Left lobe of liver (tissue), 2 donors: ENCODE measurements at regions not wholly inside any gene's neighbourhood (a gene's known extent, or its start where the extent isn't known, plus 50 kb on each side); places are given as distances from the start of the nearest gene placed in this dataset.
"Not testable (repeated sequence)": the region's sequence is repeated elsewhere in the genome, so short reads cannot be mapped to it uniquely, and the experiment has no call there.

Source experiments
- ATAC-seq: fragments of 200-7000 bp; cut with Tn5 transposase; one replicate; pipeline ENCODE4 v1.9.1; 2020; ENCODE audit warnings: mild to moderate bottlenecking, moderate library complexity
- DNase-seq: peaks from one replicate; pipeline ENCODE4 v3.0.0-alpha.2; 2020; ENCODE audit warnings: low spot score
- donor health status: DM: no; HTN: no; CAD: no; lungs with moderate emphysema.
- donor health status: DM: no; HTN: yes; CAD: no.

- DNase-seq (no peak), ATAC-seq (no peak)
These were observed 92.4 kb upstream of the B3GAT2 start for GRCh38 chr6:71049198-71049770.

- DNase-seq (no peak), ATAC-seq (no peak)
These were observed 96.6 kb upstream of the B3GAT2 start for GRCh38 chr6:71053475-71053874.

- ATAC-seq (no peak), DNase-seq (no peak)
These were observed 99.8 kb upstream of the B3GAT2 start for GRCh38 chr6:71056656-71057055.

GRCh38 chr6:71066153-71066552, 109.3 kb upstream of the B3GAT2 start:
- no peak for DNase-seq
- no peak for ATAC-seq

- ATAC-seq (no peak), DNase-seq (no peak)
These were observed 111.0 kb upstream of the B3GAT2 start for GRCh38 chr6:71067816-71068215.

GRCh38 chr6:71072508-71072907, 115.6 kb upstream of the B3GAT2 start:
- DNase-seq: no peak
- no peak for ATAC-seq

GRCh38 chr6:71077655-71078054, 120.8 kb upstream of the B3GAT2 start:
- ATAC-seq: no peak
- DNase-seq: no peak

GRCh38 chr6:71079677-71080076, 122.8 kb upstream of the B3GAT2 start:
- no peak for ATAC-seq

GRCh38 chr6:71080133-71080532, 123.3 kb upstream of the B3GAT2 start:
- no peak for ATAC-seq
- no peak for DNase-seq

More at GRCh38 chr6:71079677-71080076, 122.8 kb upstream of the B3GAT2 start:
- no peak for DNase-seq

GRCh38 chr6:71080826-71081225, 124.0 kb upstream of the B3GAT2 start:
- ATAC-seq: no peak
- DNase-seq: no peak

GRCh38 chr6:71082033-71082650, 125.3 kb upstream of the B3GAT2 start:
- no peak for DNase-seq
- ATAC-seq: peak; percentile 77

GRCh38 chr6:71083308-71083820, 126.5 kb upstream of the B3GAT2 start:
- DNase-seq: no peak
- ATAC-seq: no peak

GRCh38 chr6:71088166-71088565, 131.3 kb upstream of the B3GAT2 start:
- ATAC-seq: no peak
- DNase-seq: no peak

- no peak for DNase-seq
- no peak for ATAC-seq
These were observed 133.4 kb upstream of the B3GAT2 start for GRCh38 chr6:71090217-71090616.

GRCh38 chr6:71091167-71091566, 134.3 kb upstream of the B3GAT2 start:
- ATAC-seq (no peak), DNase-seq (no peak)

GRCh38 chr6:71091956-71092355, 135.1 kb upstream of the B3GAT2 start:
- DNase-seq: no peak
- no peak for ATAC-seq

GRCh38 chr6:71097264-71097663, 140.4 kb upstream of the B3GAT2 start:
- not testable (repeated sequence) for ATAC-seq, DNase-seq

- ATAC-seq: no peak
- no peak for DNase-seq
These were observed 142.8 kb upstream of the B3GAT2 start for GRCh38 chr6:71099649-71100048.

- ATAC-seq (no peak), DNase-seq (no peak)
These were observed 146.3 kb upstream of the B3GAT2 start for GRCh38 chr6:71103130-71103529.

GRCh38 chr6:71103641-71104040, 146.8 kb upstream of the B3GAT2 start:
- DNase-seq (no peak), ATAC-seq (no peak)

- ATAC-seq: no peak
- no peak for DNase-seq
These were observed 149.4 kb upstream of the B3GAT2 start for GRCh38 chr6:71106276-71106675.

GRCh38 chr6:71107911-71108420, 151.1 kb upstream of the B3GAT2 start:
- DNase-seq (no peak), ATAC-seq (peak; percentile 23)

- ATAC-seq (no peak), DNase-seq (no peak)
These were observed 157.7 kb upstream of the B3GAT2 start for GRCh38 chr6:71114544-71114943.
